Neural cell (in vitro differentiated cells): ENCODE measurements at regions not wholly inside any gene's neighbourhood (a gene's known extent, or its start where the extent isn't known, plus 50 kb on each side); places are given as distances from the start of the nearest gene placed in this dataset.

Source experiments
- H2AFZ ChIP-seq: fragments of 200-600, 300-800 bp; sonication (generic), shearing (Covaris generic); 2 replicates; pipeline ENCODE4 v1.6.0; 2014; ENCODE audit warnings: low read depth, mild to moderate bottlenecking, antibody characterized with exemption, low read length, moderate library complexity
- H3F3A ChIP-seq: fragments of 200-600 bp; shearing (Covaris generic); 2 replicates; pipeline ENCODE4 v1.6.1; 2016; ENCODE audit warnings: mild to moderate bottlenecking, moderate library complexity, mixed read lengths, antibody characterized with exemption, low read length; ENCODE audit not compliant: insufficient read depth, poor library complexity, severe bottlenecking
- H3K27ac ChIP-seq: fragments of 200-600, 300-800 bp; sonication (generic), shearing (Covaris generic); 2 replicates; pipeline ENCODE4 v1.5.1; 2014; ENCODE audit warnings: mild to moderate bottlenecking, low read length, moderate library complexity
- H3K27me3 ChIP-seq: fragments of 300-800, 200-600 bp; sonication (generic), shearing (Covaris generic); 2 replicates; pipeline ENCODE4 v1.6.0; 2014; ENCODE audit warnings: mild to moderate bottlenecking, low read depth, low read length, moderate library complexity; ENCODE audit not compliant: insufficient read depth
- H3K36me3 ChIP-seq: fragments of 300-800, 200-600 bp; sonication (generic), shearing (Covaris generic); 2 replicates; pipeline ENCODE4 v1.5.1; 2014; ENCODE audit warnings: mild to moderate bottlenecking, antibody characterized with exemption, low read length, moderate library complexity; ENCODE audit not compliant: insufficient read depth
- H3K4me2 ChIP-seq: fragments of 300-800, 200-600 bp; sonication (generic), shearing (Covaris generic); 2 replicates; pipeline ENCODE4 v1.6.0; 2014; ENCODE audit warnings: mild to moderate bottlenecking, low read length
- H3K4me3 ChIP-seq: fragments of 300-800, 200-600 bp; sonication (generic), shearing (Covaris generic); 2 replicates; pipeline ENCODE4 v1.5.1; 2014; ENCODE audit warnings: mild to moderate bottlenecking, low read length, moderate library complexity
- H3K79me2 ChIP-seq: fragments of 200-600 bp; shearing (Covaris generic); replicated peaks from 2 replicates; pipeline ENCODE4 v1.6.0; 2014; ENCODE audit warnings: mild to moderate bottlenecking, low read length, moderate library complexity; ENCODE audit not compliant: insufficient read depth
- H3K9ac ChIP-seq: fragments of 300-800, 200-600 bp; sonication (generic), shearing (Covaris generic); 2 replicates; pipeline ENCODE4 v1.6.1; 2016; ENCODE audit warnings: mild to moderate bottlenecking, low read length, mixed read lengths
- H3K9me2 ChIP-seq: fragments of 200-600 bp; shearing (Covaris generic); 2 replicates; pipeline ENCODE4 v1.6.1; 2016; ENCODE audit warnings: mild to moderate bottlenecking, low read length, mixed read lengths; ENCODE audit not compliant: insufficient read depth
- H3K9me3 ChIP-seq: fragments of 200-600, 300-800 bp; sonication (generic), shearing (Covaris generic); 2 replicates; pipeline ENCODE4 v1.6.1; 2016; ENCODE audit warnings: mild to moderate bottlenecking, mixed run types, low read length, moderate library complexity, mixed read lengths
- H4K20me1 ChIP-seq: fragments of 200-600 bp; shearing (Covaris generic); 2 replicates; pipeline ENCODE4 v1.6.1; 2016; ENCODE audit warnings: mild to moderate bottlenecking, mixed run types; ENCODE audit not compliant: insufficient read depth
- CTCF ChIP-seq: fragments of 450-650 bp; IDR thresholded peaks from 2 replicates; pipeline ENCODE4 v1.5.1; 2014; ENCODE audit warnings: antibody characterized with exemption, mild to moderate bottlenecking, moderate library complexity; ENCODE audit not compliant: poor library complexity, severe bottlenecking
- EP300 ChIP-seq: fragments of 450-650 bp; conservative IDR thresholded peaks from 2 replicates; pipeline ENCODE4 v1.6.1; 2014; ENCODE audit warnings: antibody characterized with exemption, mild to moderate bottlenecking, moderate library complexity; ENCODE audit not compliant: poor library complexity, severe bottlenecking
- EZH2 ChIP-seq: fragments of 200-600, 300-800 bp; shearing (Covaris generic), sonication (generic); IDR thresholded peaks from 2 replicates; pipeline ENCODE4 v1.6.1; 2014; ENCODE audit warnings: antibody characterized with exemption, low read length, borderline replicate concordance, mild to moderate bottlenecking; ENCODE audit not compliant: insufficient read depth, poor library complexity, severe bottlenecking
- MXI1 ChIP-seq: fragments of 450-650 bp; conservative IDR thresholded peaks from 2 replicates; pipeline ENCODE4 v1.6.1; 2014; ENCODE audit warnings: antibody characterized with exemption, mild to moderate bottlenecking; ENCODE audit not compliant: poor library complexity, severe bottlenecking
- POLR2AphosphoS5 ChIP-seq: IDR thresholded peaks from 2 replicates; pipeline ENCODE4 v1.6.1; 2012
- RAD21 ChIP-seq: fragments of 450-650 bp; conservative IDR thresholded peaks from 2 replicates; pipeline ENCODE4 v1.6.1; 2014; ENCODE audit warnings: antibody characterized with exemption, mild to moderate bottlenecking, moderate library complexity
- REST ChIP-seq: IDR thresholded peaks from 2 replicates; pipeline ENCODE4 v1.6.1; 2012; ENCODE audit warnings: borderline replicate concordance
- SMC3 ChIP-seq: fragments of 450-650 bp; conservative IDR thresholded peaks from 2 replicates; pipeline ENCODE4 v1.6.1; 2014; ENCODE audit warnings: antibody characterized with exemption, mild to moderate bottlenecking, moderate library complexity; ENCODE audit not compliant: poor library complexity
- TAF1 ChIP-seq: IDR thresholded peaks from 2 replicates; pipeline ENCODE4 v1.6.1; 2012; ENCODE audit warnings: low read depth

- no peaks in the 10 kb centered on the region for H3K79me2 ChIP-seq
- no peak overlapping the region for H2AFZ ChIP-seq
- no peaks in the 10 kb centered on the region for H3F3A ChIP-seq
- H3K9me3 ChIP-seq = no peaks in the 10 kb centered on the region
- no peak overlapping the region for H3K9ac ChIP-seq
- no peak overlapping the region for H3K4me3 ChIP-seq
- no peak overlapping the region for H3K27ac ChIP-seq
- H3K4me2 ChIP-seq = no peak overlapping the region
- no peaks in the 10 kb centered on the region for H3K27me3 ChIP-seq
- no peaks in the 10 kb centered on the region for H3K36me3 ChIP-seq
- no peaks in the 10 kb centered on the region for H3K9me2 ChIP-seq
- TF ChIP-seq SMC3 (no peak), EP300 (no peak), RAD21 (no peak), CTCF (no peak), REST (no peak)
- H4K20me1 ChIP-seq = no peaks in the 10 kb centered on the region
Measured at GRCh38 chr9:92179286-92180001, 64.2 kb upstream of the SPTLC1 start.

- H3F3A ChIP-seq = no peaks in the 10 kb centered on the region
- no peak overlapping the region for H3K9ac ChIP-seq
- H3K36me3 ChIP-seq = no peaks in the 10 kb centered on the region
- TF ChIP-seq RAD21 (no peak), SMC3 (no peak), REST (no peak), EZH2 (no peak), MXI1 (no peak), EP300 (no peak), CTCF (no peak), POLR2AphosphoS5 (no peak), TAF1 (no peak)
- no peaks in the 10 kb centered on the region for H3K9me2 ChIP-seq
- no peaks in the 10 kb centered on the region for H3K9me3 ChIP-seq
- H3K79me2 ChIP-seq = no peaks in the 10 kb centered on the region
- H3K27me3 ChIP-seq = no peaks in the 10 kb centered on the region
- no peak overlapping the region for H2AFZ ChIP-seq
- H3K4me2 ChIP-seq = no peak overlapping the region
- H4K20me1 ChIP-seq = no peaks in the 10 kb centered on the region
- no peak overlapping the region for H3K27ac ChIP-seq
- no peak overlapping the region for H3K4me3 ChIP-seq
Measured at GRCh38 chr9:92177591-92177990, 62.4 kb upstream of the SPTLC1 start.
